ENCODE measurements at regions not wholly inside any gene's neighbourhood (a gene's known extent, or its start where the extent isn't known, plus 50 kb on each side); places are given as distances from the start of the nearest gene placed in this dataset.

DNA sequence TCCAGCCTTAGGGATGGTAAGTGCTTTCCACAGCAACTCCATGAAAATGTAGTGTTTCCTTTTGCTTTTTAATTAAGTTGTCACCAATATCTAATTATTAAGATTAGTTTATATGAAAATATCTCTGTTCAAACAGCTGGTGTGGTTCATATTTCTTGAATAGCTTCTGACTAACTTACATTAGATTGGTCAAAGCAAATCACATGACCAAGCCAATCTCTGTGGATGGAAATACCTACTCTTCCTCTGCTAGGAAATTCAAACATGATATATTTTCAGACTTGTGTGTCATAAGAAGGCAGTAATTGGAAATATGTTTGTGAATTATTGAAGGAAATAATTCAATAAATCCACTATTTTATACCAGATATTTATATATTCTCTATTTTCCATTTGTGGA is 54.6 kb upstream of the CADM2 start:
- no peak overlapping the region for H3K4me3 Mint-ChIP-seq
- H3K9me3 Mint-ChIP-seq: peaks cover 25% of the 10 kb centered on the region
- no peak overlapping the region for H3K27ac ChIP-seq (ENCODE audit: low read depth, low read length)
- H3K4me1 ChIP-seq (ENCODE audit: control insufficient read depth, insufficient read depth, low read length): no peaks in the 10 kb centered on the region
- no peak overlapping the region for H3K4me3 ChIP-seq (ENCODE audit: low read length)
- H3K9ac ChIP-seq (ENCODE audit: extremely low read depth, low read length, poor library complexity, severe bottlenecking): no peak overlapping the region
- DNase-seq: no peak
- TF ChIP-seq, protein P1, sequence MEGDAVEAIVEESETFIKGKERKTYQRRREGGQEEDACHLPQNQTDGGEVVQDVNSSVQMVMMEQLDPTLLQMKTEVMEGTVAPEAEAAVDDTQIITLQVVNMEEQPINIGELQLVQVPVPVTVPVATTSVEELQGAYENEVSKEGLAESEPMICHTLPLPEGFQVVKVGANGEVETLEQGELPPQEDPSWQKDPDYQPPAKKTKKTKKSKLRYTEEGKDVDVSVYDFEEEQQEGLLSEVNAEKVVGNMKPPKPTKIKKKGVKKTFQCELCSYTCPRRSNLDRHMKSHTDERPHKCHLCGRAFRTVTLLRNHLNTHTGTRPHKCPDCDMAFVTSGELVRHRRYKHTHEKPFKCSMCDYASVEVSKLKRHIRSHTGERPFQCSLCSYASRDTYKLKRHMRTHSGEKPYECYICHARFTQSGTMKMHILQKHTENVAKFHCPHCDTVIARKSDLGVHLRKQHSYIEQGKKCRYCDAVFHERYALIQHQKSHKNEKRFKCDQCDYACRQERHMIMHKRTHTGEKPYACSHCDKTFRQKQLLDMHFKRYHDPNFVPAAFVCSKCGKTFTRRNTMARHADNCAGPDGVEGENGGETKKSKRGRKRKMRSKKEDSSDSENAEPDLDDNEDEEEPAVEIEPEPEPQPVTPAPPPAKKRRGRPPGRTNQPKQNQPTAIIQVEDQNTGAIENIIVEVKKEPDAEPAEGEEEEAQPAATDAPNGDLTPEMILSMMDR (conservative IDR thresholded peaks at IDR 0.05): no peak
- no peaks in the 10 kb centered on the region for H3K4me1 Mint-ChIP-seq
- no peaks in the 10 kb centered on the region for H3K36me3 Mint-ChIP-seq (ENCODE audit: low read depth)
- no peaks in the 10 kb centered on the region for H3K27me3 Mint-ChIP-seq (ENCODE audit: insufficient read depth)
- peaks cover 16% of the 10 kb centered on the region for H3K9me3 ChIP-seq (ENCODE audit: control insufficient read depth, low read length)
- H3K27ac Mint-ChIP-seq: no peak overlapping the region
- H3K27me3 ChIP-seq (ENCODE audit: control insufficient read depth, insufficient read depth, low read length, poor library complexity, severe bottlenecking): no peaks in the 10 kb centered on the region
- H3K36me3 ChIP-seq (ENCODE audit: control insufficient read depth, insufficient read depth, low read length): no peaks in the 10 kb centered on the region

- H3K27me3 Mint-ChIP-seq (ENCODE audit: insufficient read depth): no peaks in the 10 kb centered on the region
- peaks cover 16% of the 10 kb centered on the region for H3K9me3 ChIP-seq (ENCODE audit: control insufficient read depth, low read length)
- peak; percentile 57 for DNase-seq
- H3K36me3 ChIP-seq (ENCODE audit: control insufficient read depth, insufficient read depth, low read length): no peaks in the 10 kb centered on the region
- H3K4me1 ChIP-seq (ENCODE audit: control insufficient read depth, insufficient read depth, low read length): no peaks in the 10 kb centered on the region
- no peak overlapping the region for H3K9ac ChIP-seq (ENCODE audit: extremely low read depth, low read length, poor library complexity, severe bottlenecking)
- TF ChIP-seq, protein P1 (conservative IDR thresholded peaks at IDR 0.05): no peak
- no peaks in the 10 kb centered on the region for H3K36me3 Mint-ChIP-seq (ENCODE audit: low read depth)
- H3K9me3 Mint-ChIP-seq: peaks cover 20% of the 10 kb centered on the region
- no peak overlapping the region for H3K27ac ChIP-seq (ENCODE audit: low read depth, low read length)
- H3K27ac Mint-ChIP-seq: no peak overlapping the region
- no peaks in the 10 kb centered on the region for H3K27me3 ChIP-seq (ENCODE audit: control insufficient read depth, insufficient read depth, low read length, poor library complexity, severe bottlenecking)
- no peaks in the 10 kb centered on the region for H3K4me1 Mint-ChIP-seq
- no peak overlapping the region for H3K4me3 ChIP-seq (ENCODE audit: low read length)
- no peak overlapping the region for H3K4me3 Mint-ChIP-seq
- WGBS, 2 experiments (ENCODE audit: insufficient coverage in 1 of 2, insufficient read length in 1 of 2): 90 to 94% methylated on average over 12 to 21 of the region's 21 CpGs
Observed at GRCh38 chr3:84904816-84905555, 53.8 kb upstream of the CADM2 start.

GRCh38 chr3:84905556-84905920 is 53.3 kb upstream of the CADM2 start:
- no peak overlapping the region for H3K4me3 Mint-ChIP-seq

More at GRCh38 chr3:84905556-84905920, 53.3 kb upstream of the CADM2 start:
- H3K27me3 ChIP-seq (ENCODE audit: control insufficient read depth, insufficient read depth, low read length, poor library complexity, severe bottlenecking): no peaks in the 10 kb centered on the region
- no peaks in the 10 kb centered on the region for H3K36me3 ChIP-seq (ENCODE audit: control insufficient read depth, insufficient read depth, low read length)
- Mint-ChIP-seq H3K27ac (no peak overlapping the region), H3K4me1 (no peaks in the 10 kb centered on the region), H3K9me3 (peaks cover 15% of the 10 kb centered on the region), H3K36me3 (ENCODE audit: low read depth) (no peaks in the 10 kb centered on the region), H3K27me3 (ENCODE audit: insufficient read depth) (no peaks in the 10 kb centered on the region)
- no peak overlapping the region for H3K27ac ChIP-seq (ENCODE audit: low read depth, low read length)
- no peak overlapping the region for H3K4me3 ChIP-seq (ENCODE audit: low read length)
- DNase-seq: no peak
- 92% methylated on average over 5 of the region's 5 CpGs; no CpG with 5 or more reads in 1 of the 2 experiments for whole genome bisulfite sequencing, 2 experiments (ENCODE audit: insufficient coverage in 1 of 2, insufficient read length in 1 of 2)
- TF ChIP-seq, protein P1 (conservative IDR thresholded peaks at IDR 0.05): no peak
- no peaks in the 10 kb centered on the region for H3K4me1 ChIP-seq (ENCODE audit: control insufficient read depth, insufficient read depth, low read length)
- H3K9me3 ChIP-seq (ENCODE audit: control insufficient read depth, low read length): peaks cover 13% of the 10 kb centered on the region
- H3K9ac ChIP-seq (ENCODE audit: extremely low read depth, low read length, poor library complexity, severe bottlenecking): no peak overlapping the region

Measured in endodermal cell (in vitro differentiated cells).